ENCODE measurements at regions not wholly inside any gene's neighbourhood (a gene's known extent, or its start where the extent isn't known, plus 50 kb on each side); places are given as distances from the start of the nearest gene placed in this dataset.

DNA sequence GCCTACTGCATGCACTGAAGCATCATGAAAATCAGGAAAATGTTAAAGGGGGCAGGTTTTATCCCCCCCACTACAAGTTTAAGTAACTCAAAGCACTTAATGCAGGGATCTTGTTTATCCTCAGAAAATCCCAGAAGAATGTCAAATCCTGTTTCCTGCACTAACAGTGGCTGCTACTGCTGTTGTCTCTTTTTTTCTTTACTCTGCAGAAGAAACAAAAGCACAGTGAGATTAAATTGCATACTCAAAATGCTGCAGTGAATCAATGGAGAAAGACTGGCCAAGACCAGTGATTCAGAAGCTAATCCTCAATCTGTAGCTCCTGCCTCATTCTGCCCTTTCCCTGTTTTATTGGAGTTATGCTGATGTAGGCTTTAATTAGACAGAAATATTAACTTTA is 332.3 kb upstream of the FIGN start:
- TF ChIP-seq, protein P1, sequence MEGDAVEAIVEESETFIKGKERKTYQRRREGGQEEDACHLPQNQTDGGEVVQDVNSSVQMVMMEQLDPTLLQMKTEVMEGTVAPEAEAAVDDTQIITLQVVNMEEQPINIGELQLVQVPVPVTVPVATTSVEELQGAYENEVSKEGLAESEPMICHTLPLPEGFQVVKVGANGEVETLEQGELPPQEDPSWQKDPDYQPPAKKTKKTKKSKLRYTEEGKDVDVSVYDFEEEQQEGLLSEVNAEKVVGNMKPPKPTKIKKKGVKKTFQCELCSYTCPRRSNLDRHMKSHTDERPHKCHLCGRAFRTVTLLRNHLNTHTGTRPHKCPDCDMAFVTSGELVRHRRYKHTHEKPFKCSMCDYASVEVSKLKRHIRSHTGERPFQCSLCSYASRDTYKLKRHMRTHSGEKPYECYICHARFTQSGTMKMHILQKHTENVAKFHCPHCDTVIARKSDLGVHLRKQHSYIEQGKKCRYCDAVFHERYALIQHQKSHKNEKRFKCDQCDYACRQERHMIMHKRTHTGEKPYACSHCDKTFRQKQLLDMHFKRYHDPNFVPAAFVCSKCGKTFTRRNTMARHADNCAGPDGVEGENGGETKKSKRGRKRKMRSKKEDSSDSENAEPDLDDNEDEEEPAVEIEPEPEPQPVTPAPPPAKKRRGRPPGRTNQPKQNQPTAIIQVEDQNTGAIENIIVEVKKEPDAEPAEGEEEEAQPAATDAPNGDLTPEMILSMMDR (IDR thresholded peaks at IDR 0.05), result no peak
- TF ChIP-seq ZFX (IDR thresholded peaks at IDR 0.05; ENCODE audit: borderline replicate concordance), result no peak
